HepG2 (cell line): ENCODE measurements at regions not wholly inside any gene's neighbourhood (a gene's known extent, or its start where the extent isn't known, plus 50 kb on each side); places are given as distances from the start of the nearest gene placed in this dataset.

ENCODE experiments used
- ATAC-seq: fragments of 200-7000 bp; cut with Tn5 transposase; 3 replicates; pipeline ENCODE4 v1.9.1; 2020; ENCODE audit warnings: mild to moderate bottlenecking, moderate library complexity
- BruUV-seq: library from RNA; stranded (reverse); fragments of 400-500 nt; replicated peaks from 2 replicates; lab custom pipeline; 2021; lab: Mats Ljungman, UMichigan
- CTCF ChIA-PET: fragments of 300-600 bp; formaldehyde crosslinking; extraction: SDS; loops from one replicate; lab custom pipeline; 2021; ENCODE audit warnings: low total read pairs, inconsistent platforms, low intra/inter-chr PET ratio; lab: Yijun Ruan, JAX
- POLR2A ChIA-PET: fragments of 350-600 bp; sonication (Branson Sonifier 250); formaldehyde crosslinking; loops from one replicate; lab custom pipeline; 2020; ENCODE audit warnings: antibody characterized with exemption, inconsistent platforms; lab: Yijun Ruan, JAX
- DNase-seq: peaks from one replicate; pipeline ENCODE4 v3.0.0-alpha.2; 2015; ENCODE audit warnings: low spot score
- FAIRE-seq: peaks from 3 replicates; lab custom pipeline; 2011; peaks lifted over from hg19 to GRCh38; lab: Jason Lieb, UNC
- H2AFZ ChIP-seq: one replicate; pipeline ENCODE4 v1.6.1; 2011; ENCODE audit warnings: low read length, inconsistent platforms
- H3K27ac ChIP-seq: fragments of 300-600 bp; 3 replicates; pipeline ENCODE4 v1.8.0; 2011; ENCODE audit warnings: mixed run types, mild to moderate bottlenecking, mixed read lengths, low read length, inconsistent platforms; ENCODE audit not compliant: insufficient read depth; ENCODE audit errors: extremely low read length
- H3K27me3 ChIP-seq, 2 experiments: fragments of 200-600 bp in 1 of 2; 2 replicates in 1 of 2; 3 replicates in 1 of 2; pipeline versions ENCODE4 v1.6.0 to v1.8.0; 2011; ENCODE audit warnings: low read length in 2 of 2, mild to moderate bottlenecking in 2 of 2, moderate library complexity in 2 of 2, inconsistent platforms in 1 of 2; ENCODE audit not compliant: insufficient read depth in 2 of 2, control insufficient read depth in 1 of 2
- H3K36me3 ChIP-seq, 2 experiments: fragments of 200-600 bp in 1 of 2; replicated peaks in 1 of 2; 2 replicates in 1 of 2; 3 replicates in 1 of 2; pipeline versions ENCODE4 v1.5.1 to v1.8.0; 2011; ENCODE audit warnings: low read length in 2 of 2, inconsistent platforms in 1 of 2; ENCODE audit not compliant: insufficient read depth in 2 of 2, control insufficient read depth in 1 of 2
- H3K4me1 ChIP-seq: 2 replicates; pipeline ENCODE4 v1.5.1; 2012; ENCODE audit warnings: low read length, inconsistent platforms; ENCODE audit not compliant: insufficient read depth
- H3K4me2 ChIP-seq: 2 replicates; pipeline ENCODE4 v1.6.0; 2011; ENCODE audit warnings: low read depth, low read length, inconsistent platforms
- H3K4me3 ChIP-seq, 3 experiments: fragments of 200-600 bp in 1 of 3; sonication (generic), shearing (Covaris generic) in 1 of 3; replicated peaks in 1 of 3; 2 replicates each; pipeline ENCODE4 v1.5.1; 2011 to 2016; ENCODE audit warnings: low read length in 3 of 3, inconsistent platforms in 2 of 3, low read depth in 2 of 3, mild to moderate bottlenecking in 2 of 3, control low read depth in 1 of 3, mixed read lengths in 1 of 3; ENCODE audit not compliant: insufficient read depth in 1 of 3
- H3K79me2 ChIP-seq: one replicate; pipeline ENCODE4 v1.6.1; 2011; ENCODE audit warnings: low read length, inconsistent platforms; ENCODE audit not compliant: insufficient read depth
- H3K9ac ChIP-seq: 2 replicates; pipeline ENCODE4 v1.6.0; 2011; ENCODE audit warnings: mild to moderate bottlenecking, low read depth, low read length, inconsistent platforms; ENCODE audit not compliant: insufficient read depth
- H3K9me3 ChIP-seq: 2 replicates; pipeline ENCODE4 v1.5.1; 2012; ENCODE audit warnings: mild to moderate bottlenecking, low read length
- H4K20me1 ChIP-seq: 2 replicates; pipeline ENCODE4 v1.6.0; 2011; ENCODE audit warnings: inconsistent platforms, mild to moderate bottlenecking, low read length, moderate library complexity; ENCODE audit not compliant: insufficient read depth
- GATAD1 ChIP-seq: IDR thresholded peaks from 2 replicates; pipeline ENCODE4 v1.6.1; 2016; ENCODE audit warnings: missing genetic modification reagents, missing compliant biosample characterization
- GFI1 ChIP-seq: sonication (generic); formaldehyde crosslinking; IDR thresholded peaks from 2 replicates; pipeline ENCODE4 v1.5.0; 2020; ENCODE audit warnings: missing genetic modification reagents, mild to moderate bottlenecking, borderline replicate concordance
- HOXA9 ChIP-seq: sonication (generic); formaldehyde crosslinking; IDR thresholded peaks from 2 replicates; pipeline ENCODE4 v1.8.1; 2022; ENCODE audit warnings: missing genetic modification reagents, mild to moderate bottlenecking, moderate library complexity, borderline replicate concordance
- MAFF ChIP-seq: IDR thresholded peaks from 2 replicates; pipeline ENCODE4 v1.6.1; 2011; ENCODE audit warnings: low read depth, low read length, improper control_type of control experiment
- NR2F1 ChIP-seq, 2 experiments: fragments of 450-650 bp in 1 of 2; formaldehyde crosslinking in 1 of 2; IDR thresholded peaks; 2 replicates each; pipeline versions ENCODE4 v1.5.0 to v1.6.1; 2016 to 2020; ENCODE audit warnings: mild to moderate bottlenecking in 1 of 2, missing compliant biosample characterization in 1 of 2, missing genetic modification reagents in 1 of 2, moderate library complexity in 1 of 2
- RARG ChIP-seq: sonication (generic); formaldehyde crosslinking; IDR thresholded peaks from 2 replicates; pipeline ENCODE4 v1.4.0; 2020; ENCODE audit warnings: low read depth, mild to moderate bottlenecking, missing genetic modification reagents
- TFE3 ChIP-seq: IDR thresholded peaks from 2 replicates; pipeline ENCODE4 v1.6.1; 2016
- UBTF ChIP-seq: sonication (generic); formaldehyde crosslinking; IDR thresholded peaks from 2 replicates; pipeline ENCODE4 v1.4.0; 2020; ENCODE audit warnings: mild to moderate bottlenecking, missing genetic modification reagents
- ZBED4 ChIP-seq: sonication (generic); formaldehyde crosslinking; IDR thresholded peaks from 2 replicates; pipeline ENCODE4 v1.4.0; 2020; ENCODE audit warnings: missing genetic modification reagents, borderline replicate concordance
- ZNF12 ChIP-seq: sonication (generic); formaldehyde crosslinking; IDR thresholded peaks from 2 replicates; pipeline ENCODE4 v1.5.0; 2020; ENCODE audit warnings: missing genetic modification reagents
- ZNF3 ChIP-seq: IDR thresholded peaks from 2 replicates; pipeline ENCODE4 v1.7.0; 2017; ENCODE audit warnings: inconsistent platforms
- ZNF326 ChIP-seq: sonication (generic); formaldehyde crosslinking; IDR thresholded peaks from 2 replicates; pipeline ENCODE4 v1.4.0; 2020; ENCODE audit warnings: missing genetic modification reagents, borderline replicate concordance
- ZNF362 ChIP-seq: sonication (generic); formaldehyde crosslinking; IDR thresholded peaks from 2 replicates; pipeline ENCODE4 v1.4.0; 2020; ENCODE audit warnings: missing genetic modification reagents, mild to moderate bottlenecking, borderline replicate concordance
- ZNF605 ChIP-seq: sonication (generic); formaldehyde crosslinking; IDR thresholded peaks from 2 replicates; pipeline ENCODE4 v1.8.0; 2022; ENCODE audit warnings: mild to moderate bottlenecking, missing genetic modification reagents
- WGBS: methylation state at CpG from one replicate; pipeline ENCODE4 v1.1.6; 2017; ENCODE audit warnings: low lambda C conversion rate; 5-methylcytosine and 5-hydroxymethylcytosine counted together
- in situ Hi-C: cut with HindIII; loops from 2 replicates; pipeline ENCODE4 v1.10.0; 2017; ENCODE audit warnings: low pct_unique_long_range_greater_than_20kb; ENCODE audit not compliant: extremely low pct_ligation_motif_present
- intact Hi-C: fragments of 100-400 bp; cut with micrococcal nuclease; formaldehyde crosslinking; loops from one replicate; pipeline ENCODE4 v1.10.0; 2022; ENCODE audit not compliant: unreplicated experiment

GRCh38 chr1:99084562-99084961, 79.9 kb upstream of the PLPPR5 start:
- CTCF ChIA-PET, result no interaction called here
- FAIRE-seq, result no peak
- H3K9me3 ChIP-seq, result no peaks in the 10 kb centered on the region

More at GRCh38 chr1:99084562-99084961, 79.9 kb upstream of the PLPPR5 start:
- H2AFZ ChIP-seq, result no peak overlapping the region
- no peak for DNase-seq
- no peaks in the 10 kb centered on the region for H4K20me1 ChIP-seq
- 4% methylated on average over 1 of the region's 1 CpG for WGBS
- H3K27me3 ChIP-seq, result no peaks in the 10 kb centered on the region
- POLR2A ChIA-PET, result no interaction called here
- TF ChIP-seq NR2F1 (CRISPR knock-in tag; IDR thresholded peaks at IDR 0.05) (no peak), GFI1 (CRISPR knock-in tag) (no peak), UBTF (CRISPR knock-in tag) (no peak), TFE3 (CRISPR knock-in tag) (no peak), ZNF3 (CRISPR knock-in tag) (no peak), ZNF12 (CRISPR knock-in tag) (no peak), RARG (CRISPR knock-in tag) (no peak), MAFF (no peak), GATAD1 (CRISPR knock-in tag) (no peak), ZBED4 (CRISPR knock-in tag) (no peak), ZNF362 (CRISPR knock-in tag) (no peak), ZNF605 (CRISPR knock-in tag) (no peak), HOXA9 (CRISPR knock-in tag) (no peak), ZNF326 (no peak)
- in situ Hi-C loops (no loop called here), intact Hi-C loops (no loop called here)
- no peak overlapping the region for H3K4me2 ChIP-seq
- BruUV-seq, result no TSS peak
- no peaks in the 10 kb centered on the region for H3K79me2 ChIP-seq
- H3K27ac ChIP-seq, result no peak overlapping the region
- ATAC-seq, result no peak
- no peak overlapping the region for H3K4me3 ChIP-seq
- H3K9ac ChIP-seq, result no peak overlapping the region
- H3K36me3 ChIP-seq, result no peaks in the 10 kb centered on the region
- no peaks in the 10 kb centered on the region for H3K4me1 ChIP-seq
